ENCODE measurements at regions not wholly inside any gene's neighbourhood (a gene's known extent, or its start where the extent isn't known, plus 50 kb on each side); places are given as distances from the start of the nearest gene placed in this dataset.

- DNase-seq = no peak
- Histone ChIP-seq H3K4me1 (ENCODE audit: control insufficient read depth, insufficient read depth, low read length, poor library complexity, severe bottlenecking) (no peaks in the 10 kb centered on the region), H3K4me3 (ENCODE audit: low read depth, low read length) (no peak overlapping the region), H3K27me3 (ENCODE audit: control insufficient read depth, insufficient read depth, low read length) (no peaks in the 10 kb centered on the region), H3K36me3 (ENCODE audit: control insufficient read depth, insufficient read depth, low read length) (no peaks in the 10 kb centered on the region), H3K9me3 (ENCODE audit: control insufficient read depth in 2 of 2, low read length in 2 of 2) (no peaks in the 10 kb centered on the region), H3K27ac (ENCODE audit: insufficient read depth, low read length, poor library complexity, severe bottlenecking) (no peak overlapping the region)
- no peaks in the 10 kb centered on the region for H3K36me3 Mint-ChIP-seq
- H3K4me1 Mint-ChIP-seq = no peaks in the 10 kb centered on the region
- ATAC-seq (ENCODE audit: low read depth in 2 of 2) = no peak
- no peak overlapping the region for H3K27ac Mint-ChIP-seq
- no peaks in the 10 kb centered on the region for H3K27me3 Mint-ChIP-seq
- no peak overlapping the region for H3K4me3 Mint-ChIP-seq
- H3K9me3 Mint-ChIP-seq = peaks cover 0 to 4% (median 0%) of the 10 kb centered on the region in 7 donors
Observed at GRCh38 chr7:123346766-123347165, 147.0 kb upstream of the SLC13A1 start.

DNA sequence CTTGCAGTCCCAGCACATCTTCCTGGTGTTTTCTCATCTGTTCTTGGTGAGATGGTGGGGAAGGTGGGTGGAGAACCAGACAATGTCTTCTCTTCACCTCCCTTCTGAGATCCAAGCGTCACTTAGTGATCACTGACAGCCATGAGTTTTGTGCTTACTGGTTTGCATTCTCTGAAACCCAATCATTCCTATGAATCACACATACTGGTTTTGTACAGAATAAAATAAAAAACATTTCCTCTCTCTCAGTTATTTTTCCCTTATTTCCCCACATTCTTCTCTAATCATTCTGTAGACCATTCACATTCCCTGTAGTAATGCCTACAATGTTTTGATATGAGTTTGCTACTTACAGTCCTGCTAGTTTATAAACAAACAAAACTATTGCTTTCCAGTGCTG lies 143.8 kb upstream of the SLC13A1 start:
- no peak overlapping the region for H3K27ac ChIP-seq (ENCODE audit: insufficient read depth, low read length, poor library complexity, severe bottlenecking)
- no peaks in the 10 kb centered on the region for H3K4me1 ChIP-seq (ENCODE audit: control insufficient read depth, insufficient read depth, low read length, poor library complexity, severe bottlenecking)
- no peak for DNase-seq
- no peaks in the 10 kb centered on the region for H3K4me1 Mint-ChIP-seq
- H3K27me3 ChIP-seq (ENCODE audit: control insufficient read depth, insufficient read depth, low read length) = no peaks in the 10 kb centered on the region
- no peak overlapping the region for H3K4me3 ChIP-seq (ENCODE audit: low read depth, low read length)
- no peak for ATAC-seq (ENCODE audit: low read depth in 2 of 2)
- no peaks in the 10 kb centered on the region for H3K36me3 Mint-ChIP-seq
- H3K36me3 ChIP-seq (ENCODE audit: control insufficient read depth, insufficient read depth, low read length) = no peaks in the 10 kb centered on the region
- no peaks in the 10 kb centered on the region for H3K27me3 Mint-ChIP-seq
- H3K9me3 Mint-ChIP-seq = peaks cover 0 to 8% (median 2%) of the 10 kb centered on the region in 7 donors
- H3K27ac Mint-ChIP-seq = no peak overlapping the region
- H3K9me3 ChIP-seq (ENCODE audit: control insufficient read depth in 2 of 2, low read length in 2 of 2) = no peaks in the 10 kb centered on the region
- no peak overlapping the region for H3K4me3 Mint-ChIP-seq

- no peaks in the 10 kb centered on the region for H3K27me3 ChIP-seq (ENCODE audit: control insufficient read depth, insufficient read depth, low read length)
- no peaks in the 10 kb centered on the region for H3K9me3 ChIP-seq (ENCODE audit: control insufficient read depth in 2 of 2, low read length in 2 of 2)
- H3K27ac Mint-ChIP-seq = no peak overlapping the region
- no peak for DNase-seq
- H3K4me3 Mint-ChIP-seq = no peak overlapping the region
- no peaks in the 10 kb centered on the region for H3K36me3 Mint-ChIP-seq
- H3K27ac ChIP-seq (ENCODE audit: insufficient read depth, low read length, poor library complexity, severe bottlenecking) = no peak overlapping the region
- H3K9me3 Mint-ChIP-seq = peaks cover 1 to 16% (median 3%) of the 10 kb centered on the region in 7 donors
- H3K27me3 Mint-ChIP-seq = no peaks in the 10 kb centered on the region
- no peak for ATAC-seq (ENCODE audit: low read depth in 2 of 2)
- no peaks in the 10 kb centered on the region for H3K4me1 Mint-ChIP-seq
- H3K4me1 ChIP-seq (ENCODE audit: control insufficient read depth, insufficient read depth, low read length, poor library complexity, severe bottlenecking) = no peaks in the 10 kb centered on the region
- H3K4me3 ChIP-seq (ENCODE audit: low read depth, low read length) = no peak overlapping the region
- no peaks in the 10 kb centered on the region for H3K36me3 ChIP-seq (ENCODE audit: control insufficient read depth, insufficient read depth, low read length)
Observed at GRCh38 chr7:123341102-123341501, 141.3 kb upstream of the SLC13A1 start.

DNA sequence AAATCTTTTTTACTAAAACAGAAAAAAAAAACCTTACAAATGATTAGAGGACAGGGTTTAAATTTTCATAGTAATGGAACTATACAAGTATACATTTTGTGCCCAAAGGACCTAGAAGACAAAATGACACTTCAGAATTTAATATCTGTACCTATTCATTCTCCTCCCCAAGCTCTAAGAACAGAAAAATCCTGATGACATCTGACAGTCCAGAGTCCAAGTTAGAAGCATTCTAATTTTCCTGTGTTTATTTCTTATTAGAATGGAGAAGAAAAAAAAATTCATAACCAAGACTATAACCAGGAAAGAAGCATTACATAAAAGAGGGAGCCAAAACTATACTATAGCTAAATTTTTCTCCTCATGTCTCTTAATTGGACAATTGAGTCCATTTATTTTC lies 138.9 kb upstream of the SLC13A1 start:
- Mint-ChIP-seq H3K4me1 (no peaks in the 10 kb centered on the region), H3K9me3 (peaks cover 0 to 12% (median 3%) of the 10 kb centered on the region in 7 donors), H3K4me3 (no peak overlapping the region), H3K27me3 (no peaks in the 10 kb centered on the region), H3K27ac (no peak overlapping the region), H3K36me3 (no peaks in the 10 kb centered on the region)
- Histone ChIP-seq H3K36me3 (ENCODE audit: control insufficient read depth, insufficient read depth, low read length) (no peaks in the 10 kb centered on the region), H3K4me3 (ENCODE audit: low read depth, low read length) (no peak overlapping the region), H3K4me1 (ENCODE audit: control insufficient read depth, insufficient read depth, low read length, poor library complexity, severe bottlenecking) (no peaks in the 10 kb centered on the region), H3K27me3 (ENCODE audit: control insufficient read depth, insufficient read depth, low read length) (no peaks in the 10 kb centered on the region), H3K9me3 (ENCODE audit: control insufficient read depth in 2 of 2, low read length in 2 of 2) (no peaks in the 10 kb centered on the region), H3K27ac (ENCODE audit: insufficient read depth, low read length, poor library complexity, severe bottlenecking) (no peak overlapping the region)
- no peak for DNase-seq
- ATAC-seq (ENCODE audit: low read depth in 2 of 2) = no peak

DNA sequence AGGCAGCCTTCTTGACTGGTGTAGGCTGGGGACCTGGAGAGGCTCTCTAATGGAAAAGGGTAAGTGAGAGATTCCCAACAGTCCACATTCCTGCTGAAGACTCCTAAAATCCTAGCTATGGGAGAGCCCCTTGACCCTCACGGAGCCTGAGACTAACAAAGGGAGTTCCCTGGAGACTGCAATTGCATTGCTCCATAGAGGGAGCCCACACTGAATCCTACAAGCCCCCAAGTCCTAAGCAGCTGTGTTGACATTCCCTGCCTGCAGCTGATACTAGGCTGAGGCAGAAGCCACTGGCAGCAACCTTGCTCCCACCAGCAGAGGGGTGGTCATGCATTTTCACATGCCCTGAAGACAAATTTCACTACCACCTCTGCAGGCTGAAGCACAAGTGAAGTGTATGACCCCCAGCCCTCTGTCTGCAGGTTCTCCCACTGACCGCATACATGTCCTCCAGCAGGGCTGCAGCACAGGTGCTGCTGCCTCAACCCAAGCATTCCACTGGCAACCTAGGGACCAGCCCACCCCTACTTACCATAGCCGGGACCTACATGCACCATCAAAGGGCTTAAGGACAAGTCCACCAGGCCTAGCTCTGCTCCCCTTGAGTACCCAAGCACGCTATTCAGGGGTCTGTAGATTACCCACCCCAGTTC lies 130.3 kb upstream of the SLC13A1 start:
- Histone ChIP-seq H3K27ac (ENCODE audit: insufficient read depth, low read length, poor library complexity, severe bottlenecking) (no peak overlapping the region), H3K9me3 (ENCODE audit: control insufficient read depth in 2 of 2, low read length in 2 of 2) (peaks cover 2 to 6% of the 10 kb centered on the region in 2 experiments), H3K27me3 (ENCODE audit: control insufficient read depth, insufficient read depth, low read length) (no peaks in the 10 kb centered on the region), H3K4me1 (ENCODE audit: control insufficient read depth, insufficient read depth, low read length, poor library complexity, severe bottlenecking) (no peaks in the 10 kb centered on the region), H3K36me3 (ENCODE audit: control insufficient read depth, insufficient read depth, low read length) (no peaks in the 10 kb centered on the region), H3K4me3 (ENCODE audit: low read depth, low read length) (no peak overlapping the region)
- Mint-ChIP-seq H3K9me3 (peaks cover 0 to 15% (median 1%) of the 10 kb centered on the region in 7 donors), H3K27me3 (no peaks in the 10 kb centered on the region), H3K4me3 (no peak overlapping the region), H3K27ac (no peak overlapping the region), H3K36me3 (no peaks in the 10 kb centered on the region), H3K4me1 (peaks cover 0 to 5% (median 0%) of the 10 kb centered on the region in 4 donors)
- DNase-seq (no peak), ATAC-seq (ENCODE audit: low read depth in 2 of 2) (no peak)

DNA sequence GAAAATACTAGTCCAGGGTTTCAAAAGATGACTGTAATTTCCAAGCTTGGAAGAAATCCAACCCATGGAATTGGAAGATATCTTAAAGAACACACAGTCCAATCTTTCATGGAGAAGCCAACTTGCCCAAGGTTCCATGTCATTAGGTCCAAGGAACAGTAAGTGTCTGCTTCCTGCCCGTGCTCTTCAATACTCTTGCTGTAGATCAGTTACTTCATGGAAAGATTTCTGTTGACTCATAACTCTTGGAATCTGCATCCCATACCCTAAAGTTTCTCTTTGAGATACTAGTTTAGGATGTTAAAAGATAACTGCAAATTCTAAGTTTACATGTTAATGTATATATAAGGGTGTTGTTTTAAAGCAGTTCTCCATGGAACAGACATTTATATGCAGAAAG lies 127.9 kb upstream of the SLC13A1 start:
- H3K27me3 ChIP-seq (ENCODE audit: control insufficient read depth, insufficient read depth, low read length) = no peaks in the 10 kb centered on the region
- Mint-ChIP-seq H3K4me3 (no peak overlapping the region), H3K9me3 (peaks cover 1 to 27% (median 7%) of the 10 kb centered on the region in 7 donors), H3K27me3 (no peaks in the 10 kb centered on the region), H3K27ac (no peak overlapping the region), H3K36me3 (no peaks in the 10 kb centered on the region), H3K4me1 (peaks cover 0 to 5% (median 0%) of the 10 kb centered on the region in 4 donors)
- no peaks in the 10 kb centered on the region for H3K36me3 ChIP-seq (ENCODE audit: control insufficient read depth, insufficient read depth, low read length)
- ATAC-seq (ENCODE audit: low read depth in 2 of 2) = no peak
- no peaks in the 10 kb centered on the region for H3K4me1 ChIP-seq (ENCODE audit: control insufficient read depth, insufficient read depth, low read length, poor library complexity, severe bottlenecking)
- H3K9me3 ChIP-seq (ENCODE audit: control insufficient read depth in 2 of 2, low read length in 2 of 2) = peaks cover 2 to 10% of the 10 kb centered on the region in 2 experiments
- H3K27ac ChIP-seq (ENCODE audit: insufficient read depth, low read length, poor library complexity, severe bottlenecking) = no peak overlapping the region
- no peak overlapping the region for H3K4me3 ChIP-seq (ENCODE audit: low read depth, low read length)
- DNase-seq = no peak

DNA sequence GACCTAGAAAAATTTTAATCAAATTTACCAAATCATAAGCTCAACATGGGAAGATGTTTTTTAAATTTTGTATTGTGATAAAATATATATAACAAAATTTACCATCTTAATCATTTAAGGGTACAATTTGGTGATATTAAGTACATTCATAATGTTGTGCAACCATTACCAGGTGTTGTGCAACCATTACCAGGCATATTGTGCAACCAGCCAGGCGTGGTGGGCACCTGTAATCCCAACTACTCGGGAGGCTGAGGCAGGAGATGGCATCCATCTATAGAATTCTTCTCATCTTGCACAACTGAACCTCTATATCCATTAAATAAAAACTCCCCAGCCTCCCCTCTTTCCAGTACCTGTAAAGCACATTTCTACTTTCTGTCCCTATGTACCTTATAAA lies 124.5 kb upstream of the SLC13A1 start:
- H3K36me3 ChIP-seq (ENCODE audit: control insufficient read depth, insufficient read depth, low read length) = no peaks in the 10 kb centered on the region
- no peak overlapping the region for H3K27ac ChIP-seq (ENCODE audit: insufficient read depth, low read length, poor library complexity, severe bottlenecking)
- DNase-seq = no peak
- Mint-ChIP-seq H3K9me3 (peaks cover 1 to 18% (median 11%) of the 10 kb centered on the region in 7 donors), H3K27me3 (no peaks in the 10 kb centered on the region), H3K27ac (no peak overlapping the region), H3K4me3 (no peak overlapping the region), H3K4me1 (peaks cover 0 to under 1% (median 0%) of the 10 kb centered on the region in 4 donors), H3K36me3 (no peaks in the 10 kb centered on the region)
- no peak overlapping the region for H3K4me3 ChIP-seq (ENCODE audit: low read depth, low read length)
- H3K9me3 ChIP-seq (ENCODE audit: control insufficient read depth in 2 of 2, low read length in 2 of 2) = peaks cover 0 to 7% of the 10 kb centered on the region in 2 experiments
- ATAC-seq (ENCODE audit: low read depth in 2 of 2) = no peak
- H3K27me3 ChIP-seq (ENCODE audit: control insufficient read depth, insufficient read depth, low read length) = no peaks in the 10 kb centered on the region
- no peaks in the 10 kb centered on the region for H3K4me1 ChIP-seq (ENCODE audit: control insufficient read depth, insufficient read depth, low read length, poor library complexity, severe bottlenecking)

DNA sequence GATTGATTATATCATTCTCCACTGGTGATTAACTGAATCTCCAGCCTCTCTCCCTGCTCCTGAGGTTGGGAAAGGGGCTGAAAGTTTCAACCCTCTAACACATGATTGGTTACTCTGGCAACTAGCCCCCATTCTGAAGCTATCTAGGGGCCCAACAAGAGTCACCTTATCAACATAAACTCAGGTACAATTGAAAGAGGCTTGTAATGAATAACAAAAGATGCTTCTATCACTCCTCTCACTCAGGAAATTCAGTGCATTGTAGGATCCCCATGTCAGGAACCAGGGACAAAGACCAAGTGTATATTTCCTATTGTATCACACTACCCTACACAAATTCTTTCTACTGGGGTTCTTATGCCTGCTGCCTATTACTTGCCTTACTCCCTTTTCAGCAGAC lies 123.9 kb upstream of the SLC13A1 start:
- ATAC-seq (ENCODE audit: low read depth in 2 of 2) (no peak), DNase-seq (no peak)
- Mint-ChIP-seq H3K36me3 (no peaks in the 10 kb centered on the region), H3K27me3 (no peaks in the 10 kb centered on the region), H3K4me3 (no peak overlapping the region), H3K9me3 (peaks cover 1 to 17% (median 11%) of the 10 kb centered on the region in 7 donors), H3K4me1 (no peaks in the 10 kb centered on the region), H3K27ac (no peak overlapping the region)
- H3K4me1 ChIP-seq (ENCODE audit: control insufficient read depth, insufficient read depth, low read length, poor library complexity, severe bottlenecking) = no peaks in the 10 kb centered on the region
- no peaks in the 10 kb centered on the region for H3K36me3 ChIP-seq (ENCODE audit: control insufficient read depth, insufficient read depth, low read length)
- peaks cover 0 to 7% of the 10 kb centered on the region in 2 experiments for H3K9me3 ChIP-seq (ENCODE audit: control insufficient read depth in 2 of 2, low read length in 2 of 2)
- H3K27me3 ChIP-seq (ENCODE audit: control insufficient read depth, insufficient read depth, low read length) = no peaks in the 10 kb centered on the region
- H3K4me3 ChIP-seq (ENCODE audit: low read depth, low read length) = no peak overlapping the region
- H3K27ac ChIP-seq (ENCODE audit: insufficient read depth, low read length, poor library complexity, severe bottlenecking) = no peak overlapping the region
